C4-2B (cell line): ENCODE measurements at regions not wholly inside any gene's neighbourhood (a gene's known extent, or its start where the extent isn't known, plus 50 kb on each side); places are given as distances from the start of the nearest gene placed in this dataset.

Experiments used
- ZFX ChIP-seq: fragments of 450-650 bp; IDR thresholded peaks from 2 replicates; pipeline ENCODE4 v1.6.1; 2017
- TF ChIP-seq, protein P1 (sequence below): fragments of 450-650 bp; conservative IDR thresholded peaks from 2 replicates; pipeline ENCODE4 v1.5.1; 2017; ENCODE audit warnings: mild to moderate bottlenecking

- TF ChIP-seq, protein P1, sequence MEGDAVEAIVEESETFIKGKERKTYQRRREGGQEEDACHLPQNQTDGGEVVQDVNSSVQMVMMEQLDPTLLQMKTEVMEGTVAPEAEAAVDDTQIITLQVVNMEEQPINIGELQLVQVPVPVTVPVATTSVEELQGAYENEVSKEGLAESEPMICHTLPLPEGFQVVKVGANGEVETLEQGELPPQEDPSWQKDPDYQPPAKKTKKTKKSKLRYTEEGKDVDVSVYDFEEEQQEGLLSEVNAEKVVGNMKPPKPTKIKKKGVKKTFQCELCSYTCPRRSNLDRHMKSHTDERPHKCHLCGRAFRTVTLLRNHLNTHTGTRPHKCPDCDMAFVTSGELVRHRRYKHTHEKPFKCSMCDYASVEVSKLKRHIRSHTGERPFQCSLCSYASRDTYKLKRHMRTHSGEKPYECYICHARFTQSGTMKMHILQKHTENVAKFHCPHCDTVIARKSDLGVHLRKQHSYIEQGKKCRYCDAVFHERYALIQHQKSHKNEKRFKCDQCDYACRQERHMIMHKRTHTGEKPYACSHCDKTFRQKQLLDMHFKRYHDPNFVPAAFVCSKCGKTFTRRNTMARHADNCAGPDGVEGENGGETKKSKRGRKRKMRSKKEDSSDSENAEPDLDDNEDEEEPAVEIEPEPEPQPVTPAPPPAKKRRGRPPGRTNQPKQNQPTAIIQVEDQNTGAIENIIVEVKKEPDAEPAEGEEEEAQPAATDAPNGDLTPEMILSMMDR: no peak
- TF ChIP-seq ZFX: no peak
These were observed 139.0 kb upstream of the NTM start for GRCh38 chr11:131231317-131231940.
